ENCODE measurements at regions not wholly inside any gene's neighbourhood (a gene's known extent, or its start where the extent isn't known, plus 50 kb on each side); places are given as distances from the start of the nearest gene placed in this dataset.

DNA sequence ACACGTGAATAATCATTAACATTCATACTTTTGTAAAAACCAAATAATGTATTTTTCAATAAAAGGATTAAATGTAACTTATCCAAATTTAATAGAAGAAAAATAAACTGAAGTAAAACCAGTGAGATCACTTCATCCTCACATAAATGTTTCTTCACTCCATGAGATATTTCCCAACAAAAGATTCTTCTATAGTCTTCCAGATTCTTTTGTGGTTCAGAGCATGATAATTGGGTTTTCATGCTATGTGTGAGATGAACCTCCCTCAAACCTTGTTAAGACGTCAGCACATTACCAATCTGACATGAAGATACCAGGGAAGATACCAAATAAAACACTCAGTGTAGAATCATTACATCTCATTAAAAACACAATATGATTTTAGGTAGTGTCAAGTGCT lies 62.9 kb upstream of the OXGR1 start:
- DNase-seq = no peak

DNA sequence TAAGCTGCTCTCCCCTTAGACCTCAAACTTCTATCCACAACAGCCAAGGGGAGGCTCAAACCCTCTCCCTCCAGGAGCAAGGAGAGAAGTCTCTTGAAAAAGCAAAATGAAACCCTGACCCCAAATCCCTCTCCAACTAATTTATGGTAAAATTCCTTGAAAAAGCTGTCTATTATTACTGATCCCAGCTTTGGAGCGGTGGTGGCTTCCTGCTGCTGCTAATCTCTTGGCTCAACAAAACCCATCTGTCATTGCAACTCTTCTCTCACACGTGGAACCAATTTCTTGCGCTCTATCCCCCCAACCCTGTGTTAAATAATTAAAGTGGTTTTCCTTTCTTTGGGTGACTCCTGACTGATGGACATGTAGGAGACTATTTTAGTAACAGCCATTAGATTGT lies 64.1 kb upstream of the OXGR1 start:
- no peak for DNase-seq

DNA sequence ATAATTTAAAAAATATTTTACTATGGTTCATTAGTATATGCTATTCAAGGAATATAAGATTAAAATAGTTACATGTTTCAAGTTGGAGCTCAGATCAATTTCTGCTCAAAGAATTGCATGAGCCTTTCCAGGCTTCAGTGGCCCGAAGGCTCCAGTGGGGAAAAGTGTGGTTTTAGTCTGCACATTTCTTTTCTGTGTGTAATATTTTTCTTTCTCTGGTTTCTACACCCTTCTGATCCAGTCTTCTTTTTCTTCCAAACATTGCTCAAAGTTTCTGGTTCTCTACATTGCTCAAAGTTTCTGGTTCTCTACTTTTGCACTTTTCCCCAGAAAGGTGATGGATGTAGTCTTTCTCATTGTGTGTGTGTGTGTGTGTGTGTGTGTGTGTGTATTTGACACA lies 64.7 kb upstream of the OXGR1 start:
- no peak for DNase-seq

DNA sequence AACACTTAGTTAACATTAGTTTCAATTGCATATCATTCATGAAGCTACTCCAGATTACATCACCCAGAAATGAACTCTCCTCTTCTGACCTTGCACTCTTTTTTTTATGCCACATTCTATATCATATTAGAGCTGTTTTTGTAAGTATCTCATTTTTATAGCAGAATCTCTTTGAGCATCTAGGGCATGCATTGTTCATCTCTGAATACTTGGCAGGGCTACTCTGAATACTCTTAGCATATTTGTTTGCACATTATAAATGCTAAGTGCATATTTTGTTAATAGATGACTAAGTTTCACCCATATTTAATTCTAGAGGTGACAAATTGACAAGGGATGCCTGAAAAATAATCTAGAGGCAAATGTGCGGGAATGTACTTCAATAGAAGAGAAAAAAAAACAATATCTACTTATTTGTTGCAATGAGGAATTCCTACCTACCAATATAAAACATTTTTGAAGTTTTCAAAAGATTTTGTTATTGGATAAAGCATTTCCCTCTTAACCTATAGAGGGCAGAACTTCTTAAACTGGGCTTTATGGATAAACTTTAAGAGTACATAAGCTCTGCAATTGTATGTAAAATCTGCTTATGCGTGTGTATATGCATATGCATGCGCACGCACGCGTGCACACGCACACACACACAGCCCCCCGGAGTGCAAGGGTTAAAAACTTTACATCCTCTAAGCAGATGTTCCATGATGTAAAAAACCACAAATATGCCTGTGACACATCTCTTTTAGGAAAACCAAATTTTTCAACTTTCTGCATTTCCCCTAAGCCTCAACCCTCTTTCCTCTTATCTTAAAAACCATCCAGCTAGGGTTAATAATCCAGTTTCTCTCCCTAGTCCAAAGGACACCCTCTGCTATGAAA lies 73.0 kb upstream of the OXGR1 start:
- DNase-seq = peak; percentile 20

DNA sequence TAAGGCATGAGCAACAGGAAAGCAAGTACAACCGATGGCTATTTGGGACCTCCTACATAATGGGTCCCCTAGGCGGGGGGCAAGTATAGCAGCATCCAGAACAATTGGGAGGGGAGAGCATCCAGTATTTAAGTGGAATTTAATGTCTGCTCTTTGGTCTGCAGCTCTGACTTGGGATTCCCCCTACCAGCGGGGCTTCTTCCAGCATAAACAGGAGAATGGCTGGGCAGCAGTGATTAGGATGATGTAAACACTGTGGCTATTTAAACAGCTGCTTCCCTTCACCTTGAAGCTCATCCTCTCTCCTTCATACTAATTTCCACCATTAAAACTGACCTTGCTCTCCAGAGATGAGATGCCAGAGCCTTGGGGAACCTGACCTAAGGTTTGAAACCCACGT lies 73.9 kb upstream of the OXGR1 start:
- DNase-seq = no peak

DNA sequence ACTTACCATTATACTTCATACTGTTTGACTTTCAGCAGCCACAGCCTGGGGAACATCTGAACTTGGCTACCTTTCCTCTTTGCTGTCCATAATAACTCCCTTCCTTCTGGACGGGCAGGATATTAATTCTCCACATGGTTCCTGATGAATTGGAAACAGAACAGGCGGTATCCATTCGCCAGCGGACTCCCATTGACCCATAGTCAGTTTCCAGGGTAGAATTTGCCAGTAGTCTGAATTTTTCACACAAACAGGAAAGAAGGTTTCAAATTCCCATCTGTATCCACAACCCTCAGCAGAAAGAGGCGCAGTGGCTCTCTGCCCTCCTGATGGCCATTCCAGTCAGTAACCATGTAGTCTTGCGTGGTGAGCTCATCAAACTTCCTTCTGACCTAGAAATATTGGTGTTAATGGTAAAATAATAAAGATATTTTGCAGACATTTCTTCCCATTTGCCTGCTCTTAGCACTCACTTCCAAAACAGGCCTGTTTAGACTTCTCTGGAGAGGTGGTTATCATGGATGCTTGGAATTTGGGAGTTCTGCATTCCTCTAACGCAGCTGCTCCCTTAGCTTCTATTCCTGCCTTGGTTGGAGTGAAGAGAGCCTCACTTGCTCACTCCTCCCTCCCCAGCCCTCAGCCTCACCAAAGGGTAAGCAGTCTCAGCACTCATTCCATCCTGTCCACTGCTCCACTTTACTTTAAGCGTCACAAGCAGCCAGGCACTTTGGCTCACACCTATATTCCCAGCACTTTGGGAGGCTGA lies 75.0 kb upstream of the OXGR1 start:
- no peak for DNase-seq

DNA sequence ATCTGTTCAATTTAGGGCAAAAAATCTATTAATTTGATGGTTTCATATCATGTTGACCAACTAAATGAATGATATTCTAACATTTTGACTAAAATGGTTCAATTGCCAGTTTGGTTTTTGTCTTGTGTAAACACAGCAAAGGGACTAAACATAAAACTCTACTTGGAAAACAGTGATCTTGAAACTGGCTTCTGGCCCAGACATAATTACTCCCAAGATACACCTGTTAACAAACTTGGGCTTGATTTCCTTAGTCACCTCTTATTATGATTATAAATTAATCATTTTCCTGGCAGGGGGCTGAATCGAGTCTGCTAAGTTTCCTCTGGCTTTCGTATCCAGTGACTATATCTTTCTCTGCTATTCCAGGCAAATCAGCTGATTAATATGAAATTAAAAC lies 78.0 kb upstream of the OXGR1 start:
- DNase-seq = no peak

DNA sequence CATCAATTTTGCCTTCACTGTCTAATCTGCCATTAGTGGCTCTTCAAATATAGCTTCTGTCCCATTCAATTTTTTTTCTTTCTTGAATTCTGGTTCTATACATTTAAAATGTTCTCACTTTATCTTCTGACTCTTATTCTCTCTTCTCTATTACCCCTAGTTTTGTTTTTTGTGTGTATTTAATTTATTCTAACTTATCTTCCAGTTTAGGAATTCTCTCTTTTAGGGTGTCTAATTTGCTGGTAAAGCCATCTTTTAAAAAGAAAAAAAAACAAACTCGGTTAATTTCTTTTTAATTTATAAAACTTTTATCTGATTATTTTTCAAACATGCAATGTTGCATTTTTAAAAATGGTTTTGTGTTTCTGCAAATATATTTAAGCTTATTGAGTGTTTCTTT lies 80.3 kb upstream of the OXGR1 start:
- DNase-seq = no peak

DNA sequence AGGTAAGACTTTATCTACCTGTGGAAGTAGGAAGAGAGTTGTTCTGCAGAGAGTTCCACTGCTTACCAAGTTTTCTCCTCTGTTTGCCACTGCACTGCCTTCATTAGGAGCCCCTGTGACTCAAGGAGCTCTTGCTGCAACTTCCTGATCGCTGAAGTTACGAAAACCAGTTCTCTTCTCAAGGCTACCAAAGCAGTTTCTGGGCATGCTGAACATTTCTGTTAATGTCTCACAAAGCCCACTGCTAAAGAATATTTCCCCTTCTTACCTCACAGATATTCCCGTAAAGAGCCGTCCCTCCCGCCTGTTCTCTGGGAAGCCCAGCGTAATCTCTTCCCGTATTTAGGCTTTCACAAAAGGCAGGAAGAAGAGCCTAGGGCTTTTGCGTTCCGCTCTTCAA lies 82.6 kb upstream of the OXGR1 start:
- no peak for DNase-seq

DNA sequence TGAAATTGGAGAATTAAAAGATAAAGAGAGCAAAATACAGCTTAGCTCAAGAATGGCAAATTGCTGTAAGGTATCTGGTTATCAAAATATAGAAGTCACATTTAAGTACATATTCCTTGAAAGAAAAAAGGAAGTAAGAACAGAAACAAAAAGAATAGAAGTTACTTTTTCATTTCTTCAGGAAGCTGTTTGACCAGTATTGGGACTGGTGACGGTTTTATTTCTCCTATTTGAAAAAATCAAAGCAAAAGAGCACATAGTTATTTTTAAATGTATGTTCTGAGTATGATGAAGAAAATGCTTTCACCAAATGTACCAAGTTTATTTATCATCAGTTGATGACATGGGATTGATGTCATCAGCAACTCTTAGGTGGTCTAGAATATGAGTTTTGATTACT lies 83.1 kb upstream of the OXGR1 start:
- DNase-seq = peak; percentile 3

DNA sequence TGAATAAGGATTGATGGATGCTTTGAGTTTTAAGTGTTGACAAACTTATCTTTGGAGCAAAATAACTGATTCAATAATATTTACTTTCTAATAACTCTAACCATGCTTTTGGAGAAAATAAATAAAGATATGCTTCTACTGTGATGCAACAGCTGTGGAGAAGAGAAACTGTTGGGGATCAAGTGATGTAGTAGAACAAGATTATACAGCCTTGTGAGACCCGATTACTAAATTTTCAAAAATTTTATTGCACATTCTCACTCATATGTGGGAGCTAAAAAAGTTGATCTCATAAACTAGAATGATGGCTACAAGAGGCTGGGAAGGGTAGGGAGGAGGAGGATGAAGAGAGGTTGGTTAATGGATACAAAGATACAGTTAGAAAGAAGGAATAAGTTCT lies 85.5 kb upstream of the OXGR1 start:
- DNase-seq = no peak

DNA sequence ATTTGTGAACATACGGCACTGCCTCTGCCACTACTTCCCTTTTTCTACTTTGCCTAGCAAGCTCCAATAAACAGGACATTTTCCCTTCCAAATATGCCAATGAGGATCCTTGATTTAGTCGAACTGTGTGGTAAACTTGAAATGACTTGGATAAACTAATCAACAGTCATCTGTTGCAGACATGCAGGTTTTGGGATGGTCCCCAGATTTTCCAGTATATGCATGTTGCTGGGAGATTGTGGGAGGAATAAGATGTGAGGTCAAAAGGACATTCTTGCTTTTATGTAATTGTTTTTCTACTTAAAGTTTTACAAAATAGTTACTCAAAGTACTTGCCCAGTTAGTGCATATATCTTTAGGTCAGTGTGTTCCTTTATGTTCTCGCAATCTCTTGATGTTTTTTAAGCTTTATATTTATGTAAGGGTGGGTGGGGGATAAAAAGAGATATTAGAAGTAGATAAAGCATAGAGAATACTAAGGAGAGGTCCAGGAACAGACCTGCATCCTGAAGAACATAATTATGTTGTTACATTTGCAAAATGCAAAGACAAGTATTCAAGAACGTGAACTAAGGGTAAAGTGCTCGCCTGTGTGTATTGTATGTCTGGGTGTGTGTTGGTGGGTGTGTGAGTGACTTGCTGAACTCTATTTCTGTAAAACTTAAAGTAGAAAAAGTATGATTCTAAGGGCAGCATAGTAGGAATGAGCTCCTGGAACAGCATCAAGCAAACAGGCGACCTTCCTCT lies 88.4 kb upstream of the OXGR1 start:
- no peak for DNase-seq

DNA sequence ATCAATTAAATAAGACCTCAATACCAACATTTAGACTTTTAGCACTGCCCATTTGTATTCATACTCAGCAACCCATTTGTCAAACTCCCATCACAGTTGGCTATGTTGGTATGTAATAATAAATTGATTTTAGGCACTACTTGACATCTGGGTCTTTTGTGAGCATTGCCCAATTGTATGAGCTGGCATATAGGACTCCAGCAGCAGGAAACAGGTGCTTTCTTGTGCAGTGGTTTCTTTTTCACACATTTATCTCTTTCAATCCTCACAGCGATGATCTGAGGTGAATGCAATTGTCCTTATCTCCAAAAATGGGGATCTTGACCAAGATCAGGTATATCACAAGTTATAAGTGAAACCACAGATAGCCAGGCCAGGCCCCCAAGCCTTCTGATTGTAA lies 96.9 kb upstream of the OXGR1 start:
- no peak for DNase-seq

DNA sequence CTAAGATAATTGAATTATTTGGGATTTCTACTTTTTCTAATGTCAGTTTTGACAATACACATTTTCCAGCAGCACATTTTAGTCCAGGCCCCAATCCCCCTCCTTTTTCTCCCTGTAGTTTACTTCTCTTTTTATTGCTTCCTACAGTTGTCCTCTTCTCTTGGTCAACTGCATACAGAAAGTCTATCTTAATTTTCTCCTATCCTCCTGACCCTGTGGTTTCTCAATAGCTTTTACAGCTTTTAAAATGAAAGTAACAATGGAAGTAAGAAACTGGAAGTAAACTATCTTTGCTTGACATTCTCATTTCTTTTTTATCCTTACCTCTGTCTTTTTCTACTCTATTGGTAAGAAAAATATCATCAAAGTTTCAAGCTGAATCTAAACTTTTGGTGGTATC lies 106.5 kb upstream of the OXGR1 start:
- DNase-seq = peak; percentile 74

DNA sequence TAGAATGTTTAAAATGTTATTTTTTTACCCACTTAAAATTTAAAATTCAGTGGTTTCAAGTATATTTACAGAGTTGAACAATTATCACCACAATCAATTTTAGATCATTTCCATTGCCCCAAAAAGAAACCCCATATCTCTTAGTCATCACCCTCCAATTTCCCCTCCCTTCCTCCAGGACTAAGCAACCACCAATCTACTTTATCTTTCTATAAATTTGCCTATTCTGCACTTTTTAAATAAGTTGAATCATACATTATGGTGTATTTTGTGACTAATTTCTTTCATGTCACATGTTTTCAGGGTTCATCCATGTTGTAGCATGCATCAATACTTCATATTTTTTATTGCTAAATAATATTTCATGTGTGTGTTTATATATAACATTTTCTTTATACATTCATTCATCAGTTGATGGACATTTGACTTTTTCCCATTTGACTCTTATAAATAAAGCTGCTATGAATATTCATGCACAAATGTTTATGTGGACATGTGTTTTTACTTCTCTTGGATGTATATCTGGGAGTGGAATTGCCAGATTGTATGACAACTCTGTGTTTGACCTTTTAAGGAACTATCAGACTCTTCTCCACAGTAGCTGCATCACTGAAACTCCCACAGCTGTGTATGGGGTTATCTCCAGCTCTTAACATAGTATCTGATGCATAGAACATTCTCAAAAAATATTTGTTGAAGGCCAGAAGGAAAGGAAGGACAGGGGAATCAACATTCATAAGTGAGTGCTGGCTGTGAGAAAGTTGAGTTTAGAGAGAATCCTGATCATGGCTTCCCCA lies 107.8 kb upstream of the OXGR1 start:
- DNase-seq = no peak

DNA sequence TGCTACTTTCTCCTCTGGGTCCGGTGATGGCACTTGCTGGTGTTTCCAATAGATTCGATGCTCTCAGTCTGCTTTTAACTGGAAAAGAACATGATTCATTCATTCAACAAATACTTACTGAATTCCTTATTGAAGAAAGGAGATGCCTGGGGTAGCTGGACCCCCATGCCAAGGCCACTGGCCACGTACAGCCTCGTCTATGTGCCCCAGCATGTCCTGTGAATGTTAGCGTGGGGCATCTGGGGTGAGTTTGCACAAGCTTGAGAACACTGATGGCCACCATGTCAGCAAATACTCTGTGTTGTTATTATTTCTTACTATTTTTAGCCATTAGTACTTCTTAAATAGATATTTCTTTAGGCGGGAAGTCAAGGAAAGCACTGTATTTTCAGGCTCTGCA lies 112.0 kb upstream of the OXGR1 start:
- DNase-seq = no peak

DNA sequence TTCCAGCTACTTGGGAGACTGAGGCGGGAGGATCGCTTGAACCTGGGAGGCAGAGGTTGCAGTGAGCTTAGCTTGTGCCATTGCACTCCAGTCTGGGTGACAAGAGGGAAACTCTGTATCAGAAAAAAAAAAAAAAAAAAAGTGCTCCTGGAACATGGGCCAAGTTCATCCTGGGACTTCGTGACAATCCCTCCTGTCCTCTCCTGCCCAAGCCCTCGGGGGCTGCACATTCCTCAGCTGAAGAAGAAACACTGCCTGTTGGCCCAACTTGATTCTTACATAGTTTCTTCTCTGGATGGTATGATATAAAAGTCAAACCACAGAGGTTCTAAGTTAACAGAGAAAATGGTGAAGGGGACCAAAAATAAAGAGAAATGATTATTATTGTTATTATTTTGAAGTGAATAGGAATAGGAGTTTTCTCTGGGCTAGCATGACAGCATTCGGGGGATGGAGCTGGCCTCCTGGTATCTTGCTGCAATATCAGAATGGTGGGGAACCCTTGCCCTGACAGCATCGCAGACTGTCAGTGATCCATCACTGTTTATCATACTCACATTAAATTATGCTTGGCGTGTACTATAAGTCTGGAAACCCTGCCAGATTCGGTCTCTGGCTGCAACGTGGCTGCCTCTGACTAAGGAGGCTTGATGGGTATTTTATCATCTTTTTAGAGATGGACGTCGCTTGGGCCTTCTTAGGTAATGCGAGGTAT lies 113.7 kb upstream of the OXGR1 start:
- no peak for DNase-seq

DNA sequence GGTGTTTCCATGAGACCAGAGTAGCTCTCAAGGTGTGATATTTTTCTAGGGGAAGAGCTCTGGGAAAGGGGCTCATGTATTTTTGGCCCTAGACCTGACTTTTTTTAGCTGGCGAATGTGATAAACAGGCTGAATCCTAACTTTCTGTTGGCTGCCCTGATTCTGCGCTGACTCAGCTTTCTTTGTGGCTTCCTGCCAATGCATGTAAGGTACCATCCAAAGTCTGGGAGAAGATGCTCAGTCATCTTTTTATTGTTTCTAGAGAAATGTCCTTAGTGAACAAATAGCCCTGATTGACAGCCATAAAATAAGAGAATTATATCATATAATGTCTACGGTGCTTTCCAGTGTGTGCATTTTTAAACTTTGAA lies 113.6 kb upstream of the MBNL2 start:
- peak; percentile 40 for DNase-seq

DNA sequence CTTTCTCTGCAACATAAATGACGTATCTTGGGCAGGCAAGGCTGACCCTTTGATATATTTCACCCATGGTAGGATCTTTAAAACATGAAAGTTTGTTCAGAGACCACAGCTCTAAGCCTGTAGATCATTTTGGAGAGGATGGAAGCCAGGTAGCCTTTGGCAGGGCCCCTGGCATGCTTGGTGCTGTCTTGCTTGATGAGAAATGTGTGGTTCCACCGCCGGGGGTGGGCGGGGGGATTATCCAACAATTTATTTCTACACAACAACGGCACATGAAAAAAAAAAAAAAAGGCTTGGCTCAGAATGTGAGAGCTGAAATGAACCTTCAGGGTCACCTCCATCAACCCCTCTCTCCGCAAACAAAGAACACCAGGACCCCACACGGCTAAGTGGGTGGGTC lies 112.9 kb upstream of the MBNL2 start:
- DNase-seq = no peak

DNA sequence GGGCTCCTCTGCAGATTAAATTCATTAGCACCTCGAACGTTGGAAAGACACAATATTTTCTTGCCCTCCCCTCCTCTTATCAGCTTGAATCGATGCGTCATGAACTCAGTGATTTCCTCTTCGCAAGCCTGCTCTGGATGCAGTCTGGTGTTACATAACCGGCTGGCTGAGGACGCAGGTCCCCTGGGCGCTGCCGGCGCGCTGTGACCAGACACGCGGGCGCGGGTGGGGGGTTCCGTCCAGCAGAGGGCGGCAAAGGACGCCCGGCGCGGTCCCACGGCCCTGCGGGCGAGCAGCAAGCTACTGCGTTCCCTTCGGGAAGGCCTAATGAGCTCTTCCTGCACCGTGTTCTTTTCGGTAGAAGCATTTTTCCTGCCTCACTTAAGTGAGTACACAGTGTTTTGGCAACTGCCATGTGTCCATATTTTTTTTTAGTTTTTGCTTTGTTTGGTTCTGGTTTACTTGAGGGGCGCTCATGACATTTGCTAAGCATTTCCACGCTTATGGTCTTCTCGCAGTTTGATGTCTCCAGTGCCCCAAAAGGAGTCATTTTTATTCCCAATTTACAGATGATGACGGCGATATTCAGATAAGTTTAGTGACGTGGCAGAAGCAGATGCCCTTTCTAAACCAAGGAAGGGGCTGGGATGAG lies 112.2 kb upstream of the MBNL2 start:
- DNase-seq = peak; percentile 94

DNA sequence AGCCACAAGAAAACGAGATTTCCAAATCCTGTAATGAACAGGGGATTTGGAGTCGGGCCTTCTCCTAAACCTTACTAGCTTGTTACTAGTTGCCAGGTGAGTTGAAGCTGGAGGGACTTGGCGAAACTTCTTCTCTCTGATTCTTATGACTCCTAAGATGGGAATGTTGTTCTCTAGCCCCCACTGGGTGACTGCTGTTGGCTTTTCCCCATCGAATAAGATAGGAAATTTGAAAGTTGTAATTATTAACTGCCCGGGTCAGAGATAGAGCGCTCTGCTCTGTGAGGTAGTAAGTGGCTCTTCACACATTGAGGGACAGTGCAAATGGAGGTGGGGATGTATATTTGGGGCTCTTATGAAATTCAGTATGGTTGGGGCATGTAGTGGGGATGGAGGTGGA lies 111.2 kb upstream of the MBNL2 start:
- no peak for DNase-seq

DNA sequence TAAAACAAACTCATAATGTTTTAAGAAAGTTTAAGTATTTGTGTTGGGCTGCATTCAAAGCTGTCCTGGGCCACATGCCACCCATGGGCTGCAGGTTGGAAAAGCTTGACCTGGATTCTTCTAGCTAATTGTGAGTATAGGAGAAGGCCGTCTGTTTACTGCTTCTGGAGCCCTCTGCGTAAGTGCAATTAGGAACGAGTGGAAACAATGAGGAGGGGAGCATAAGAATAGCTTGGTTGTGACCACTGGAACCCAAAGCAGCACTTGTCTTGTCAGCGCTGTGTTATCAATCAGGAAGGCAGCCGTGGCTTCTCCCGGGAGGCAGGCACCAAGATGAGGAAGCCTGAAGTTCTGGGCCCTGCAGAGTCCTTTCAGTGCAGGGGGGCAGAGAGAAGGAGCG lies 110.4 kb upstream of the MBNL2 start:
- DNase-seq = no peak

All from OCI-M1 (cell line).